SK-N-SH (cell line): ENCODE measurements at regions not wholly inside any gene's neighbourhood (a gene's known extent, or its start where the extent isn't known, plus 50 kb on each side); places are given as distances from the start of the nearest gene placed in this dataset.

Experiments
- CTCF ChIA-PET: fragments of 300-600, 350-600 bp; formaldehyde crosslinking; extraction: SDS; loops from one replicate; lab custom pipeline; 2021; lab: Yijun Ruan, JAX
- POLR2A ChIA-PET: fragments of 350-600 bp; sonication (Branson Sonifier 250); formaldehyde crosslinking; extraction: SDS; loops from one replicate; lab custom pipeline; 2020; ENCODE audit warnings: antibody characterized with exemption, inconsistent platforms; lab: Yijun Ruan, JAX
- DNase-seq: peaks from one replicate; pipeline ENCODE4 v3.0.0; 2012
- H2AFZ ChIP-seq: fragments of 200-600 bp; sonication (generic); 2 replicates; pipeline ENCODE4 v1.8.1; 2016; ENCODE audit warnings: antibody characterized with exemption, mild to moderate bottlenecking, low read depth
- H3F3A ChIP-seq: fragments of 200-600 bp; sonication (generic); replicated peaks from 2 replicates; pipeline ENCODE3; 2016; ENCODE audit warnings: antibody characterized with exemption, mild to moderate bottlenecking; ENCODE audit not compliant: insufficient read depth
- H3K27ac ChIP-seq, 2 experiments: fragments of 200-500 bp in 1 of 2; fragments of 200-600 bp in 1 of 2; sonication (Bioruptor generic) in 1 of 2; sonication (generic), shearing (Covaris generic) in 1 of 2; 2 replicates each; pipeline versions ENCODE4 v1.5.1 to v1.6.1; 2014 to 2016; ENCODE audit warnings: low read depth in 2 of 2, inconsistent platforms in 1 of 2, low read length in 1 of 2, mild to moderate bottlenecking in 1 of 2, mixed read lengths in 1 of 2
- H3K27me3 ChIP-seq: fragments of 200-600 bp; sonication (generic), shearing (Covaris generic); 2 replicates; pipeline ENCODE4 v1.6.1; 2016; ENCODE audit warnings: mixed run types; ENCODE audit not compliant: insufficient read depth
- H3K36me3 ChIP-seq, 2 experiments: fragments of 200-500 bp in 1 of 2; fragments of 200-600 bp in 1 of 2; sonication (Bioruptor generic) in 1 of 2; sonication (generic) in 1 of 2; replicated peaks in 1 of 2; 2 replicates each; pipeline versions ENCODE3 to v1.5.1; 2014 to 2016; ENCODE audit warnings: low read length in 1 of 2, mild to moderate bottlenecking in 1 of 2; ENCODE audit not compliant: insufficient read depth in 2 of 2, control insufficient read depth in 1 of 2
- H3K4me1 ChIP-seq, 2 experiments: fragments of 200-500 bp in 1 of 2; fragments of 200-600 bp in 1 of 2; sonication (Bioruptor generic) in 1 of 2; sonication (generic), shearing (Covaris generic) in 1 of 2; 2 replicates each; pipeline versions ENCODE4 v1.5.1 to v1.6.1; 2014 to 2016; ENCODE audit warnings: low read depth in 1 of 2, low read length in 1 of 2, mixed run types in 1 of 2; ENCODE audit not compliant: insufficient read depth in 2 of 2, control insufficient read depth in 1 of 2
- H3K4me2 ChIP-seq: fragments of 200-600 bp; sonication (generic), shearing (Covaris generic); 2 replicates; pipeline ENCODE4 v1.6.1; 2017; ENCODE audit warnings: mixed run types
- H3K4me3 ChIP-seq, 2 experiments: fragments of 200-500 bp in 1 of 2; fragments of 200-600 bp in 1 of 2; sonication (Bioruptor generic) in 1 of 2; sonication (generic), shearing (Covaris generic) in 1 of 2; 2 replicates each; pipeline versions ENCODE4 v1.5.1 to v1.8.1; 2014 to 2016; ENCODE audit warnings: low read depth in 2 of 2, inconsistent platforms in 1 of 2, low read length in 1 of 2, mild to moderate bottlenecking in 1 of 2, mixed read lengths in 1 of 2, moderate library complexity in 1 of 2
- H3K79me2 ChIP-seq: fragments of 200-600 bp; sonication (generic); 2 replicates; pipeline ENCODE4 v1.8.1; 2017; ENCODE audit warnings: mild to moderate bottlenecking; ENCODE audit not compliant: insufficient read depth
- H3K9ac ChIP-seq: fragments of 200-600 bp; sonication (generic); 2 replicates; pipeline ENCODE4 v1.6.1; 2017; ENCODE audit warnings: mixed run types
- H3K9me2 ChIP-seq: fragments of 200-600 bp; sonication (generic); 2 replicates; pipeline ENCODE4 v1.6.1; 2017; ENCODE audit warnings: mixed run types
- H3K9me3 ChIP-seq: fragments of 200-600 bp; sonication (generic); 2 replicates; pipeline ENCODE4 v1.6.1; 2017; ENCODE audit warnings: mixed run types, mild to moderate bottlenecking, moderate library complexity
- H4K20me1 ChIP-seq: fragments of 200-600 bp; sonication (generic); 2 replicates; pipeline ENCODE4 v1.6.1; 2017; ENCODE audit warnings: mild to moderate bottlenecking, mixed run types; ENCODE audit not compliant: insufficient read depth
- CHD2 ChIP-seq: fragments of 150-350 bp; IDR thresholded peaks from 2 replicates; pipeline ENCODE4 v1.6.1; 2018; ENCODE audit warnings: low read length; ENCODE audit not compliant: partially characterized antibody
- CTCF ChIP-seq: fragments of 200-600 bp; sonication (generic); IDR thresholded peaks from 2 replicates; pipeline ENCODE4 v1.6.1; 2017; ENCODE audit warnings: antibody characterized with exemption, mild to moderate bottlenecking, moderate library complexity
- EZH2phosphoT487 ChIP-seq: fragments of 200-600 bp; sonication (generic); IDR thresholded peaks from 2 replicates; pipeline ENCODE4 v1.6.1; 2017; ENCODE audit warnings: low read depth, mixed run types, mild to moderate bottlenecking, antibody characterized with exemption, moderate library complexity, borderline replicate concordance
- FOXJ3 ChIP-seq: sonication (generic); formaldehyde crosslinking; IDR thresholded peaks from 2 replicates; pipeline ENCODE4 v1.5.1; 2020; ENCODE audit warnings: mild to moderate bottlenecking, missing genetic modification reagents
- GABPA ChIP-seq: IDR thresholded peaks from 2 replicates; pipeline ENCODE4 v1.4.0; 2012; ENCODE audit warnings: low read depth, mild to moderate bottlenecking
- GATA2 ChIP-seq: sonication (generic); formaldehyde crosslinking; IDR thresholded peaks from 2 replicates; pipeline ENCODE4 v1.5.0; 2020; ENCODE audit warnings: mild to moderate bottlenecking, missing genetic modification reagents
- MAX ChIP-seq: IDR thresholded peaks from 2 replicates; pipeline ENCODE4 v1.4.0; 2012; ENCODE audit warnings: low read depth
- MEF2A ChIP-seq: IDR thresholded peaks from 2 replicates; pipeline ENCODE4 v1.4.0; 2012; ENCODE audit warnings: low read depth, borderline replicate concordance
- PBX3 ChIP-seq: IDR thresholded peaks from 2 replicates; pipeline ENCODE4; 2012
- RAD21 ChIP-seq: IDR thresholded peaks from 2 replicates; pipeline ENCODE4 v1.6.1; 2012; ENCODE audit warnings: mild to moderate bottlenecking, low read length
- RXRA ChIP-seq: IDR thresholded peaks from 2 replicates; pipeline ENCODE4 v1.4.0; 2012; ENCODE audit warnings: low read depth, mild to moderate bottlenecking, borderline replicate concordance
- TEAD4 ChIP-seq: IDR thresholded peaks from 2 replicates; pipeline ENCODE4 v1.4.0; 2012; ENCODE audit warnings: mild to moderate bottlenecking, borderline replicate concordance; ENCODE audit not compliant: insufficient read depth
- ZBTB33 ChIP-seq: IDR thresholded peaks from 2 replicates; pipeline ENCODE4 v1.4.0; 2012; ENCODE audit warnings: low read depth, borderline replicate concordance
- WGBS: methylation state at CpG from one replicate; pipeline ENCODE4 v1.1.6; 2017; ENCODE audit warnings: low lambda C conversion rate; 5-methylcytosine and 5-hydroxymethylcytosine counted together

- no peaks in the 10 kb centered on the region for H3K9me2 ChIP-seq
- H3K27ac ChIP-seq = no peak overlapping the region
- POLR2A ChIA-PET = no interaction called here
- WGBS = 85% methylated on average over 12 of the region's 12 CpGs
- H3K79me2 ChIP-seq = no peaks in the 10 kb centered on the region
- CTCF ChIA-PET = interaction anchor here (1.4 to 1.5 kb wide), 3 partner anchors 18 to 545 kb away, joined by 3 to 4 read pairs (median 3); no protein-coding TSS in a partner anchor
- no peak overlapping the region for H3K4me2 ChIP-seq
- H3K4me3 ChIP-seq = no peak overlapping the region
- H4K20me1 ChIP-seq = no peaks in the 10 kb centered on the region
- H2AFZ ChIP-seq = no peak overlapping the region
- H3K4me1 ChIP-seq = peaks cover 0 to 6% of the 10 kb centered on the region in 2 experiments; a peak in 1 of 4 replicates
- H3K27me3 ChIP-seq = no peaks in the 10 kb centered on the region; the same call in 1 of the 2 replicates
- H3K36me3 ChIP-seq = no peaks in the 10 kb centered on the region
- DNase-seq = no peak
- H3K9ac ChIP-seq = no peak overlapping the region
- no peak for TF ChIP-seq CTCF
- TF ChIP-seq FOXJ3 (CRISPR knock-in tag) = no peak
- TF ChIP-seq CHD2 = no peak
- TF ChIP-seq GABPA = no peak
- no peak for TF ChIP-seq MEF2A
- TF ChIP-seq RAD21 = no peak
- no peak for TF ChIP-seq GATA2 (CRISPR knock-in tag)
- TF ChIP-seq MAX = no peak
- TF ChIP-seq PBX3 = no peak
- TF ChIP-seq EZH2phosphoT487 = no peak
- TF ChIP-seq TEAD4 = no peak
- TF ChIP-seq RXRA = no peak
- TF ChIP-seq ZBTB33 = no peak
- H3K9me3 ChIP-seq = no peaks in the 10 kb centered on the region
- no peaks in the 10 kb centered on the region for H3F3A ChIP-seq
Measured at GRCh38 chr7:101691822-101692384, 62.8 kb upstream of the MYL10 start.
